MM.1S (cell line): ENCODE measurements at regions not wholly inside any gene's neighbourhood (a gene's known extent, or its start where the extent isn't known, plus 50 kb on each side); places are given as distances from the start of the nearest gene placed in this dataset.

Source experiments
- EZH2 ChIP-seq: fragments of 300-600 bp; sonication (generic); optimal IDR thresholded peaks from 2 replicates; pipeline ENCODE3; 2017; ENCODE audit warnings: low read depth, mild to moderate bottlenecking, antibody characterized with exemption, low read length, mixed read lengths
- EZH2phosphoT487 ChIP-seq: fragments of 300-600 bp; sonication (generic); IDR thresholded peaks from 2 replicates; pipeline ENCODE4 v1.6.1; 2018; ENCODE audit warnings: antibody characterized with exemption, low read length
- TF ChIP-seq, protein P1 (sequence below): fragments of 300-600 bp; sonication (generic); IDR thresholded peaks from 2 replicates; pipeline ENCODE4 v1.5.1; 2016; ENCODE audit warnings: antibody characterized with exemption, low read length, mixed read lengths

DNA sequence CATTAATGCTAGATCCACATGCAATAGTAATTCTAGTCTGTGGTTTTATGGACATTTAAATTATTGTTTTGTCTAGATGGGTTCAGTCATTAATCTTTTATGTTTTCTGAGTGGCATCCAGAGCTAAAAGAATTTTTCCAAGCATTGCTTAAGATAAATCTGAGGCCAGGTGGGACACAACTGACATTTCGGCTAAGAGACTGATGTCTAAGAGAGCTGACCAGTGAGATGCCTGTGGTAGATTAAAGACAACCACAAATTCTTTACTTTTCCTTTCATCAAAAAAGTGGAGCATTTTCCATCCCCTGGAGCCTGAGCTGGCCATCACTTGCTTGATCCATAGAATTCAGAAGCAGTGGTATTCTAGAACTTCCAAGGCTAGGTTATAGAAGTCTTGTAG lies 182.2 kb downstream of the NRP2 start:
- TF ChIP-seq EZH2phosphoT487 (no peak), EZH2 (no peak)
- TF ChIP-seq, protein P1, sequence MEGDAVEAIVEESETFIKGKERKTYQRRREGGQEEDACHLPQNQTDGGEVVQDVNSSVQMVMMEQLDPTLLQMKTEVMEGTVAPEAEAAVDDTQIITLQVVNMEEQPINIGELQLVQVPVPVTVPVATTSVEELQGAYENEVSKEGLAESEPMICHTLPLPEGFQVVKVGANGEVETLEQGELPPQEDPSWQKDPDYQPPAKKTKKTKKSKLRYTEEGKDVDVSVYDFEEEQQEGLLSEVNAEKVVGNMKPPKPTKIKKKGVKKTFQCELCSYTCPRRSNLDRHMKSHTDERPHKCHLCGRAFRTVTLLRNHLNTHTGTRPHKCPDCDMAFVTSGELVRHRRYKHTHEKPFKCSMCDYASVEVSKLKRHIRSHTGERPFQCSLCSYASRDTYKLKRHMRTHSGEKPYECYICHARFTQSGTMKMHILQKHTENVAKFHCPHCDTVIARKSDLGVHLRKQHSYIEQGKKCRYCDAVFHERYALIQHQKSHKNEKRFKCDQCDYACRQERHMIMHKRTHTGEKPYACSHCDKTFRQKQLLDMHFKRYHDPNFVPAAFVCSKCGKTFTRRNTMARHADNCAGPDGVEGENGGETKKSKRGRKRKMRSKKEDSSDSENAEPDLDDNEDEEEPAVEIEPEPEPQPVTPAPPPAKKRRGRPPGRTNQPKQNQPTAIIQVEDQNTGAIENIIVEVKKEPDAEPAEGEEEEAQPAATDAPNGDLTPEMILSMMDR, result no peak
